Uterus (tissue), 2 donors: ENCODE measurements at regions not wholly inside any gene's neighbourhood (a gene's known extent, or its start where the extent isn't known, plus 50 kb on each side); places are given as distances from the start of the nearest gene placed in this dataset.

Experiments used
- POLR2A ChIP-seq, 2 donors: fragments of 450-650 bp; IDR thresholded peaks; one replicate each; pipeline ENCODE4 v1.6.1; 2016; ENCODE audit warnings: antibody characterized with exemption in 2 of 2, mild to moderate bottlenecking in 1 of 2, moderate library complexity in 1 of 2
- TF ChIP-seq, protein P1 (sequence below), 4 experiments: fragments of 200-600 bp in 2 of 4; fragments of 450-650 bp in 2 of 4; sonication (generic) in 2 of 4; IDR thresholded peaks; one replicate each; pipeline ENCODE4 v1.5.1; 2016 to 2019; ENCODE audit warnings: antibody characterized with exemption in 4 of 4, mild to moderate bottlenecking in 2 of 4, moderate library complexity in 1 of 4

GRCh38 chr5:61273279-61273975, 58.6 kb upstream of the ZSWIM6 start:
- no peak for TF ChIP-seq POLR2A (IDR thresholded peaks at IDR 0.05)
- TF ChIP-seq, protein P1, sequence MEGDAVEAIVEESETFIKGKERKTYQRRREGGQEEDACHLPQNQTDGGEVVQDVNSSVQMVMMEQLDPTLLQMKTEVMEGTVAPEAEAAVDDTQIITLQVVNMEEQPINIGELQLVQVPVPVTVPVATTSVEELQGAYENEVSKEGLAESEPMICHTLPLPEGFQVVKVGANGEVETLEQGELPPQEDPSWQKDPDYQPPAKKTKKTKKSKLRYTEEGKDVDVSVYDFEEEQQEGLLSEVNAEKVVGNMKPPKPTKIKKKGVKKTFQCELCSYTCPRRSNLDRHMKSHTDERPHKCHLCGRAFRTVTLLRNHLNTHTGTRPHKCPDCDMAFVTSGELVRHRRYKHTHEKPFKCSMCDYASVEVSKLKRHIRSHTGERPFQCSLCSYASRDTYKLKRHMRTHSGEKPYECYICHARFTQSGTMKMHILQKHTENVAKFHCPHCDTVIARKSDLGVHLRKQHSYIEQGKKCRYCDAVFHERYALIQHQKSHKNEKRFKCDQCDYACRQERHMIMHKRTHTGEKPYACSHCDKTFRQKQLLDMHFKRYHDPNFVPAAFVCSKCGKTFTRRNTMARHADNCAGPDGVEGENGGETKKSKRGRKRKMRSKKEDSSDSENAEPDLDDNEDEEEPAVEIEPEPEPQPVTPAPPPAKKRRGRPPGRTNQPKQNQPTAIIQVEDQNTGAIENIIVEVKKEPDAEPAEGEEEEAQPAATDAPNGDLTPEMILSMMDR (IDR thresholded peaks at IDR 0.05), result no peak
